ENCODE measurements at regions not wholly inside any gene's neighbourhood (a gene's known extent, or its start where the extent isn't known, plus 50 kb on each side); places are given as distances from the start of the nearest gene placed in this dataset.

DNA sequence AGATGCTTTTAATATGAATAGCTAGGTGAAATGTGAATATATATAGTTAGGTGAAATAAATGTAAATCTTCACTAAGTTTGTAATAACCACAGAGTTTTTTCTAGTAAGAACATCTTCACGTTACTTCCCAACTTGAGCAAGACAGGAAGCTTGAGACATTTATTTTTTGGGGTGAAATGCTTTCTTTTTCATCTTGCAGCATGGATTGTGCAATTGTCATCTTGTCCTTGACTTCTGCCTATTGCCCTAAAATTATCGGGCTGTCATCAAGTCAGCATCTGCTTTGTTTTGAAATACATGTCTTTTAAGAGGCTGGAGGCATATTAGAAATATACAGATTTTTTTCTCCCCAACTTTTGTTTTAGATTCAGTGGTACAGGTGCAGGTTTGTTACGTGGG, 433.9 kb downstream of the PCNX1 start:
- no peak for FAIRE-seq
- H3K27ac ChIP-seq (ENCODE audit: insufficient read depth, low read depth, low read length), result no peak overlapping the region
- H3K36me3 ChIP-seq (ENCODE audit: control insufficient read depth in 2 of 2, extremely low read depth in 1 of 2, insufficient read depth in 2 of 2, low read length in 2 of 2), result no peaks in the 10 kb centered on the region
- no peak for DNase-seq (ENCODE audit: low read depth, low spot score)
- TF ChIP-seq FOS (IDR thresholded peaks at IDR 0.05; ENCODE audit: borderline replicate concordance, insufficient read depth, low read length) (no peak), MYC (IDR thresholded peaks at IDR 0.05; ENCODE audit: low read depth, low read length) (no peak), POLR2AphosphoS5 (IDR thresholded peaks at IDR 0.05; ENCODE audit: insufficient read depth, low read depth, low read length) (no peak)
- dilution Hi-C loops (cut with MboI; ENCODE audit: extremely low pct_ligation_motif_present, low sequenced_read_pairs), result no loop called here
- no peaks in the 10 kb centered on the region for H4K20me1 ChIP-seq (replicated peaks; ENCODE audit: control insufficient read depth, extremely low read depth, insufficient read depth, low read length)
- no TSS peak for BruUV-seq (replicated peaks)
- intact Hi-C loops (cut with micrococcal nuclease), result no loop called here
- H3K79me2 ChIP-seq (ENCODE audit: control insufficient read depth, insufficient read depth, low read length), result no peaks in the 10 kb centered on the region
- no peak overlapping the region for H3K9ac ChIP-seq (replicated peaks; ENCODE audit: extremely low read depth, insufficient read depth, low read length)
- no peak overlapping the region for H3K4me3 ChIP-seq (replicated peaks in 1 of 3; ENCODE audit: insufficient read depth in 1 of 3, low read depth in 1 of 3, low read length in 3 of 3)
- CTCF ChIA-PET, result interaction anchor here (0.7 kb wide), 1 partner anchor 169 kb away, joined by 3 read pairs; no protein-coding TSS in a partner anchor
- no peak overlapping the region for H3K4me2 ChIP-seq (ENCODE audit: insufficient read depth, low read length)
- POLR2A ChIA-PET, result no interaction called here
- no peaks in the 10 kb centered on the region for H3K9me3 ChIP-seq (replicated peaks; ENCODE audit: control insufficient read depth, insufficient read depth, low read length)
- no peaks in the 10 kb centered on the region for H3K4me1 ChIP-seq (ENCODE audit: control insufficient read depth, extremely low read depth, insufficient read depth, low read length)
- H2AFZ ChIP-seq (ENCODE audit: low read depth, low read length), result no peak overlapping the region
- no peaks in the 10 kb centered on the region for H3K27me3 ChIP-seq (ENCODE audit: control insufficient read depth in 2 of 2, insufficient read depth in 2 of 2, low read length in 2 of 2)
- no peaks in the 10 kb centered on the region for H3K9me1 ChIP-seq (replicated peaks; ENCODE audit: control insufficient read depth, extremely low read depth, insufficient read depth, low read length)

DNA sequence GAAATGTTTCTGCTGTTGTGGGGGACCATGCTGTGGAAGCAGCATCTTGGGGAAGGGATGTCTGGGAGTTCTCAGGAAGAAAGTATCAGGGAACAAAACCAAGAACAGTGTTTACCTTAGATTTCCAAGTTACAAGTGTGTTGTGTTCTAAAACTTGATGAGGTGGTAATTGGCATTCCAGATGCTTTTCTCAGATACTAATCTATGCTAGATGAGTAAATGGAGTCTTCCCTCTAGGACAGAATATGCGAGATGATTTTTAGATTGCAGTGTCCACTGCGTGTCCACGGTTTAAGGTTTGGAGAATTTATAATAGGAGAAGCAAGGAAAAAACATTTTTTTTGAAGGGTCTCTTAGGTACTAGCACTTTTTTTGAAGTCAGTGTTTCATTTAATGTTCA, 436.5 kb downstream of the PCNX1 start:
- no TSS peak for BruUV-seq (replicated peaks)
- no peak overlapping the region for H2AFZ ChIP-seq (ENCODE audit: low read depth, low read length)

More for the DNA sequence above, 436.5 kb downstream of the PCNX1 start:
- Histone ChIP-seq H3K27ac (ENCODE audit: insufficient read depth, low read depth, low read length) (no peak overlapping the region), H3K27me3 (ENCODE audit: control insufficient read depth in 2 of 2, insufficient read depth in 2 of 2, low read length in 2 of 2) (no peaks in the 10 kb centered on the region), H3K4me1 (ENCODE audit: control insufficient read depth, extremely low read depth, insufficient read depth, low read length) (no peaks in the 10 kb centered on the region), H3K9ac (replicated peaks; ENCODE audit: extremely low read depth, insufficient read depth, low read length) (no peak overlapping the region), H3K4me2 (ENCODE audit: insufficient read depth, low read length) (no peak overlapping the region), H3K9me3 (replicated peaks; ENCODE audit: control insufficient read depth, insufficient read depth, low read length) (no peaks in the 10 kb centered on the region), H3K36me3 (ENCODE audit: control insufficient read depth in 2 of 2, extremely low read depth in 1 of 2, insufficient read depth in 2 of 2, low read length in 2 of 2) (no peaks in the 10 kb centered on the region), H3K9me1 (replicated peaks; ENCODE audit: control insufficient read depth, extremely low read depth, insufficient read depth, low read length) (no peaks in the 10 kb centered on the region), H4K20me1 (replicated peaks; ENCODE audit: control insufficient read depth, extremely low read depth, insufficient read depth, low read length) (no peaks in the 10 kb centered on the region), H3K4me3 (replicated peaks in 1 of 3; ENCODE audit: insufficient read depth in 1 of 3, low read depth in 1 of 3, low read length in 3 of 3) (no peak overlapping the region), H3K79me2 (ENCODE audit: control insufficient read depth, insufficient read depth, low read length) (no peaks in the 10 kb centered on the region)
- dilution Hi-C loops (cut with MboI; ENCODE audit: extremely low pct_ligation_motif_present, low sequenced_read_pairs), result no loop called here
- no peak for DNase-seq (ENCODE audit: low read depth, low spot score)
- TF ChIP-seq JUN (IDR thresholded peaks at IDR 0.05; ENCODE audit: borderline replicate concordance, insufficient read depth, insufficient read length, low read depth) (no peak), EZH2 (IDR thresholded peaks at IDR 0.05; ENCODE audit: borderline replicate concordance, low read depth, low read length, severe bottlenecking) (no peak), GATA2 (IDR thresholded peaks at IDR 0.05; ENCODE audit: insufficient read depth, insufficient read length, low read depth, low read length) (no peak), POLR2A (IDR thresholded peaks at IDR 0.05; ENCODE audit: low read depth, low read length) (no peak), FOS (IDR thresholded peaks at IDR 0.05; ENCODE audit: borderline replicate concordance, insufficient read depth, low read length) (no peak), POLR2AphosphoS5 (IDR thresholded peaks at IDR 0.05; ENCODE audit: insufficient read depth, low read depth, low read length) (no peak), MAX (IDR thresholded peaks at IDR 0.05; ENCODE audit: insufficient read depth, insufficient read length) (no peak), MYC (IDR thresholded peaks at IDR 0.05; ENCODE audit: low read depth, low read length) (no peak), CTCF (IDR thresholded peaks at IDR 0.05; ENCODE audit: extremely low read depth in 1 of 2, insufficient read depth in 1 of 2, low read depth in 1 of 2, low read length in 2 of 2) (no peak)
- CTCF ChIA-PET, result interaction anchor here (1.3 to 2.1 kb wide), 2 partner anchors 22 to 60 kb away, joined by 3 to 5 read pairs; no protein-coding TSS in a partner anchor
- intact Hi-C loops (cut with micrococcal nuclease), result no loop called here
- no peak for FAIRE-seq
- POLR2A ChIA-PET, result no interaction called here
